ENCODE measurements at regions not wholly inside any gene's neighbourhood (a gene's known extent, or its start where the extent isn't known, plus 50 kb on each side); places are given as distances from the start of the nearest gene placed in this dataset.
"Not testable (repeated sequence)": the region's sequence is repeated elsewhere in the genome, so short reads cannot be mapped to it uniquely, and the experiment has no call there.

DNA sequence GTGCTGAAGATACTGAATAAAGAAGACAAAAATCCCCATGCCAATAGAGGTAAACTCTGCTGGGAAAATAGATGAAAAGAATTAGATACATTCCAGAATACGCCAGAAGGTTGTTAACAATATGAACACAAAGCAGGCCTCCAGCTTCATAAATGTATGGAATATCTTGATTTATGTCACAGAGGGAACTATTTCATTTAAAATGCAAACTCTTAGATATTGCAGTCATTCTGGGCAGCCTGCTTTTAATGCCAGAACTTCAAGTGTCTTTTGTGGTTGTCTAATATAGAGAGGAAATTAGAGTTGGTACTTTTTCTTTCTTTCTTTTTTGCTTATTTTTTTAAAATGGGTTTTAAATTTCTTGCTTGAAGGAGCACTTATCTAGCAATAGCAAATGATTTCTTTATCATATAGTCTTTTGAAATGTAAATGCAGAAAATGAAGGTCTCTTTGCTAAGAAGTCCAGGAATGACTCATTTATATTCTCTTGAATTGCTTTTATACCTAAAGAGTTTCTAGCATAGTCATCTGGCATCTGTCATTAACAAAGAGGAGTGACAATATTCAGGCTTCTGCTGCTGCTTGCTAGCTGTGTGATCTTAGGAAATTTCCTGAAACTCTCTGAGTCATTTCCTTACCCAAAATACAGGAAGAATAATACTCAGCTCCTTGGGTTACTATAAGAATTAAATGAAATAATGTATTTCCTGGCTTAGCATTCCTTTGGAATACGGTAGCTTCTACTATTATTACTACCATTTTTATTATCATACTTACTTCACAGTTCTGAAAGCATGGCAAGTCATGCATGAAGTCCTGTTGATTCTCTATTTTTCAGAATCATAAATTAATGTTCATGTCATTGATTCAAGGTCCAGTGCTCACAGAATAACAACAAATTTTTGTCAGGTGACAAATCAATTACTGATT, 527.6 kb downstream of the DIPK2A start:
- intact Hi-C loops (cut with DNase I; ENCODE audit: low total_unique reads): no loop called here
- H3K4me3 ChIP-seq (ENCODE audit: low read depth, poor library complexity, severe bottlenecking): no peak overlapping the region
- 65 to 88% methylated on average over 2 of the region's 2 CpGs for WGBS, 2 donors
- no peak for DNase-seq (ENCODE audit: low spot score in 2 of 2)
- TF ChIP-seq POLR2A (IDR thresholded peaks at IDR 0.05): no peak
- TF ChIP-seq, protein P1, sequence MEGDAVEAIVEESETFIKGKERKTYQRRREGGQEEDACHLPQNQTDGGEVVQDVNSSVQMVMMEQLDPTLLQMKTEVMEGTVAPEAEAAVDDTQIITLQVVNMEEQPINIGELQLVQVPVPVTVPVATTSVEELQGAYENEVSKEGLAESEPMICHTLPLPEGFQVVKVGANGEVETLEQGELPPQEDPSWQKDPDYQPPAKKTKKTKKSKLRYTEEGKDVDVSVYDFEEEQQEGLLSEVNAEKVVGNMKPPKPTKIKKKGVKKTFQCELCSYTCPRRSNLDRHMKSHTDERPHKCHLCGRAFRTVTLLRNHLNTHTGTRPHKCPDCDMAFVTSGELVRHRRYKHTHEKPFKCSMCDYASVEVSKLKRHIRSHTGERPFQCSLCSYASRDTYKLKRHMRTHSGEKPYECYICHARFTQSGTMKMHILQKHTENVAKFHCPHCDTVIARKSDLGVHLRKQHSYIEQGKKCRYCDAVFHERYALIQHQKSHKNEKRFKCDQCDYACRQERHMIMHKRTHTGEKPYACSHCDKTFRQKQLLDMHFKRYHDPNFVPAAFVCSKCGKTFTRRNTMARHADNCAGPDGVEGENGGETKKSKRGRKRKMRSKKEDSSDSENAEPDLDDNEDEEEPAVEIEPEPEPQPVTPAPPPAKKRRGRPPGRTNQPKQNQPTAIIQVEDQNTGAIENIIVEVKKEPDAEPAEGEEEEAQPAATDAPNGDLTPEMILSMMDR (IDR thresholded peaks at IDR 0.05): no peak

DNA sequence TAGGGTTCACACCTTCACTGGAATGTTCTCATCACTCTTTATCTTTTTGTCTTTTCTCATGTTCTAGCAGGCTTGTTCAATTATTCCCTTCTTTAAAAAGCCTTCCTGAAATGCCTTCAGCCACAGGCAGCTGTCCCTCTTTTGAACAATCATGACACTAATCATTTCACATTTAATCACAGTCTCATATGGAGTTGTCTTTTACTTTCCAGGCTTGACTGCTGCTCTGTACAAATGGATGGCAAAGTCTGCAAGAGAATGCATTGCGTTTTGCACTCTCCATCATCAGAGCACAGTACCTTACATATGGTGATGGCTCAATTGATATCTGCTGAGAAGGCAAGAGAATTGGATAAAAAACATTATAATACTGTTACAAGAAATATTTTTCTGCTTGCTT, 529.8 kb downstream of the DIPK2A start:
- TF ChIP-seq, protein P1 (IDR thresholded peaks at IDR 0.05): no peak
- TF ChIP-seq POLR2A (IDR thresholded peaks at IDR 0.05): no peak

DNA sequence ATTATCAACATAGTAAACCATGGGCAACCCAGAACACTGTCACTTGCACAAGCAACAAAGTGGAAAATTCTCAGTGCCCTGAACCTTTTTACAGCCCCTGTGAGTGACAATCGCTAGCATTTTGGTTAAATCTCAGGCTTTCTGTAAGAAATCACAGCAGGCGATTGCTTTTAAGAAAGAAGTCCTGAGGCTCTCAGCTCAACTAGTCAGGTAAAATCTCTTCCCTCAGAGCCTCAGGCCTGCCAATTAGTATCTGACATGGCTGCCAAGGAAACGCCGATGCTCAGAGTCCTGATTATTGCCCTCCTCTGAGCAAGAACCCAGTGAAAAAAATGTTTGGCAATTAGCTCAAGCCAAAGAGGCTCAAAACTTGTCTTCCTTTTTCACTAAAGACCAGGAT, 530.8 kb downstream of the DIPK2A start:
- 55 to 57% methylated on average over 4 of the region's 4 CpGs for WGBS, 2 donors
- DNase-seq (ENCODE audit: low spot score in 2 of 2): no peak
- no peak overlapping the region for H3K4me3 ChIP-seq (ENCODE audit: low read depth, poor library complexity, severe bottlenecking)
- no peak for TF ChIP-seq POLR2A (IDR thresholded peaks at IDR 0.05)
- TF ChIP-seq, protein P1 (IDR thresholded peaks at IDR 0.05): no peak
- intact Hi-C loops (cut with DNase I; ENCODE audit: low total_unique reads): no loop called here

More for the DNA sequence above, 529.8 kb downstream of the DIPK2A start:
- intact Hi-C loops (cut with DNase I; ENCODE audit: low total_unique reads): no loop called here
- WGBS, 2 donors: 60 to 62% methylated on average over 1 of the region's 1 CpG
- DNase-seq (ENCODE audit: low spot score in 2 of 2): no peak
- no peak overlapping the region for H3K4me3 ChIP-seq (ENCODE audit: low read depth, poor library complexity, severe bottlenecking)

DNA sequence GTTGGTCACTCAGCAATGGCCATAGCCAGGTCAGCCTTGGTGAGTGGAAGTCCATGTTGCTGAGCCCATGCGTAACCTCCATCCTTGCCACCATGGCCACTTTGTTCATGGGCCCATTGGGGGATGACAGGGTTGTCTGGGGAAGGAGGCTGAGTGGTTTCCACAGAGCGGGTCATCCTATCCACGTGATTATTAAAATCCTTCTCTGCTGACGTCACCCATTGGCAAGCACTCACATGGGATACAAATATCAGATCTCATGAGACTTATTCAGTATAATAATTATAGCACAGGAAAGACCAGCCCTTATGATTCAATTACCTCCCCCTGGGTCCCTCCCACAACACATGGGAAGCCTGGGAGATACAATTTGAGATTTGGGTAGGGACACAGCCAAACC, 534.8 kb downstream of the DIPK2A start:
- intact Hi-C loops (cut with DNase I; ENCODE audit: low total_unique reads); DNase-seq (ENCODE audit: low spot score in 2 of 2): not testable (repeated sequence)
- WGBS, 2 donors: 78 to 90% methylated on average over 4 of the region's 4 CpGs

DNA sequence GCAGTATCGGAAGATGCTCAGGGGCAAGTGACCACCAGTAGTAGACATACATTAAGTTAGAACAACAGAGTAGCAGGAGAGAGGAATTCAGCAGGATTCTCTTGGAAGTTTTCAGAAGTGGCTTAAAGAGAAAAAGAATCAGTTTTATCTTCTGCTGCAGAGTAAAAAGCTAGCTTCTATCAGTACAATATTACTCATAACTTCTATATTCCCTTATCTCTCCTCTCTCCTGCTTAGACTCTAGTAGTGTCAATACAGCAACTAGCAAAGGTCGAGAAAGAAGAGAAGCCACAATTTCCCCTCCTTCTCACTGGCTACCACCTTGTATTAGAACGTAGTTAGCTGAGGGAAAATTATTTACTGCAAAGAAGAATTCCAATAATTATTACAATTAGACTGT, 539.7 kb downstream of the DIPK2A start:
- intact Hi-C loops (cut with DNase I; ENCODE audit: low total_unique reads): no loop called here
- no peak for TF ChIP-seq POLR2A (IDR thresholded peaks at IDR 0.05)
- TF ChIP-seq, protein P1 (IDR thresholded peaks at IDR 0.05): no peak
- DNase-seq (ENCODE audit: low spot score in 2 of 2): no peak
- WGBS, 2 donors: 82 to 83% methylated on average over 3 of the region's 3 CpGs
- no peak overlapping the region for H3K4me3 ChIP-seq (ENCODE audit: low read depth, poor library complexity, severe bottlenecking)

More for the DNA sequence above, 534.8 kb downstream of the DIPK2A start:
- not testable (repeated sequence) for H3K4me3 ChIP-seq (ENCODE audit: low read depth, poor library complexity, severe bottlenecking)

DNA sequence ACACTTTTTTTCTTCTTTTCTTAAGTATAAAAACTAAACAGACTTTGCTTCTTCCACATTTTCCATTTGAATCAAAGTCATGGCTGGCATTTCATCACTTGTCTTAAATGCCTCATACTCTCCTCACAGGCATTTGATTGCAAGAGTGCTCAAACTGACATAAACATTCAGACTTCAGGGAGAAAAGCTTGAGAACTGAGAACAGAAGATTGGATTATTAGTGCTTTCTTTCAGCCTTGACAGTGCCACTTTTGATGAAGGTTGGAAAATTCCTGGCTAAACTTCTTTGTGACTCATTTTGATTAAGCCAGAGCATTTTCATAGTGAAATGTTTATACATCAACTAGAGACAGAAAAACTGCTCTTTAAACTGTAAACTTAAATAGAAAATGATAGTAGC, 544.4 kb downstream of the DIPK2A start:
- TF ChIP-seq POLR2A (IDR thresholded peaks at IDR 0.05): no peak
- TF ChIP-seq, protein P1 (IDR thresholded peaks at IDR 0.05): no peak
- no peak overlapping the region for H3K4me3 ChIP-seq (ENCODE audit: low read depth, poor library complexity, severe bottlenecking)
- intact Hi-C loops (cut with DNase I; ENCODE audit: low total_unique reads): no loop called here
- no peak for DNase-seq (ENCODE audit: low spot score in 2 of 2)

All from lower leg skin (tissue), 4 donors.